NCI-H524 treated with DMSO at 0.1 percent for 48 hours (cell line): ENCODE measurements at regions not wholly inside any gene's neighbourhood (a gene's known extent, or its start where the extent isn't known, plus 50 kb on each side); places are given as distances from the start of the nearest gene placed in this dataset.
A peak's percentile ranks its signal among the peaks of the same experiment; 100 is the strongest.
"Not testable (repeated sequence)": the region's sequence is repeated elsewhere in the genome, so short reads cannot be mapped to it uniquely, and the experiment has no call there.

Experiments
- DNase-seq: peaks from one replicate; lab custom pipeline; 2025; lab: John Stamatoyannopoulos, UW

DNA sequence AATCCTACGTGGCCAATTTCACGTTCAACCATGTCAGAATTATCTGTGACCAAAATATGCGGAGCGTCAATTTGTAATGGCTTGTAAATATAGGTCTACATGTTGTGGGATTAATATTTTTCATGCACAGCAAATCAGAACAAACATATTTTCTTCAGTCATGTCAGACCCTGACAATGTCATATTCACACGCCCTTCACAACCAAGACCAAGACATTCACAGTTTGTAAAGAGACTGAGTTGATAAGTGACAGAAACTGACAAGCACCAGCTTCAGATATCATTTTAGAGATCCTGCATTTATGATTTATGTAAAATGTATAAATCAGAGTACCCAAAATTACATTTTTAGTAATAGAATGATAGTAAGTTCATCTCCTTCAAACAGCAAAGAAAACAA lies 57.3 kb upstream of the NOVA1 start:
- no peak for DNase-seq

DNA sequence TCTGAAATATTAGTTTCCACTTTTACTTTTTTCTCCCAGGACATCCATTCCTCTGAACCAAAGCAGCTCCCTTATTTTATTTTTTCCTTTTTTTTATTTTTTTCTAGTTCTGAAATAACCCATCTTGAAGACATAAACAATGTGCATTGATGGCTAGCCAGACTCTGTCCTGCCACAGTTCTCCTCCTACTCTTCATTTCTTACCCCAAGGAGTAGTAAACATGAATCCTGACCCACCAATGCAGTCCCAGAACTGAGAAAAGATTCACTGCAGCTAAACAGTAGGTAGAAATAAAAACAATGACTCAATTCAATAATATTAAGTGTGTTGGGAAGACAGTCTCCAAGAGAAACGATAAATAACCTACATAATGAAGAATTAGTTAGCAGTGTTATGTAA lies 65.7 kb upstream of the NOVA1 start:
- no peak for DNase-seq

DNA sequence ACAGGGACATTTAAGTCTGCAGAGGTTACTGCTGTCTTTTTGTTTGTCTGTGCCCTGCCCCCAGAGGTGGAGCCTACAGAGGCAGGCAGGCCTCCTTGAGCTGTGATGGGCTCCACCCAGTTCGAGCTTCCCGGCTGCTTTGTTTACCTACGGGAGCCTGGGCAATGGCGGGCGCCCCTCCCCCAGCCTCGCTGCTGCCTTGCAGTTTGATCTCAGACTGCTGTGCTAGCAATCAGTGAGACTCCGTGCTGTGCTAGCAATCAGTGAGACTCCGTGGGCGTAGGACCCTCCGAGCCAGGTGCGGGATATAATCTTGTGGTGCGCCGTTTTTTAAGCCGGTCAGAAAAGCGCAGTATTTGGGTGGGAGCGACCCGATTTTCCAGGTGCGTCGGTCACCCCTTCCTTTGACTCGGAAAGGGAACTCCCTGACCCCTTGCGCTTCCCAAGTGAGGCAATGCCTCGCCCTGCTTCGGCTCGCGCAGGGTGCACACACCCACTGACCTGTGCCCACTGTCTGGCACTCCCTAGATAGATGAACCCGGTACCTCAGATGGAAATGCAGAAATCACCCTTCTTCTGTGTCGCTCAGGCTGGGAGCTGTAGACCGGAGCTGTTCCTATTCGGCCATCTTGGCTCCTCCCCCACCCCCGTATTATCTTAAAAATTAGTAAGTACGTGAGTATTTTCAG lies 81.0 kb upstream of the NOVA1 start:
- DNase-seq: not testable (repeated sequence)

DNA sequence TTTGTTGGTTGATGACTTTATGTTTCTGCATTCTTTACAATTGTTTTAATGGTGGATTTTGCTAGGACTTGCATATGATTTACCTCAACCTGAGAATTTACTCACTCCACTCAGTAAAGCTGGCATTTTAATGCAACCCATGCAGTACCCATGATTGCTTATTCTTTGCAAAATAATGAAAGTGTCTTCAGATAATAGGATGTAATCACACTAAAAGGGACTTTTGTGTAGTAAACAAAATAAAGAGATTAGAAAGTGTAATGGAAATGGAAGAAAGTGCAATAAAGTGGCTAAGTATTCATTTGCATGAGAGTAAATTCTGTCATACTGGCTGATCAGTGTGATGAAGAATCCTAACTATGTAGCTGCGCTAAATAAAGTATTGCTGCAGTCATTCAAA lies 87.6 kb upstream of the NOVA1 start:
- DNase-seq: no peak

DNA sequence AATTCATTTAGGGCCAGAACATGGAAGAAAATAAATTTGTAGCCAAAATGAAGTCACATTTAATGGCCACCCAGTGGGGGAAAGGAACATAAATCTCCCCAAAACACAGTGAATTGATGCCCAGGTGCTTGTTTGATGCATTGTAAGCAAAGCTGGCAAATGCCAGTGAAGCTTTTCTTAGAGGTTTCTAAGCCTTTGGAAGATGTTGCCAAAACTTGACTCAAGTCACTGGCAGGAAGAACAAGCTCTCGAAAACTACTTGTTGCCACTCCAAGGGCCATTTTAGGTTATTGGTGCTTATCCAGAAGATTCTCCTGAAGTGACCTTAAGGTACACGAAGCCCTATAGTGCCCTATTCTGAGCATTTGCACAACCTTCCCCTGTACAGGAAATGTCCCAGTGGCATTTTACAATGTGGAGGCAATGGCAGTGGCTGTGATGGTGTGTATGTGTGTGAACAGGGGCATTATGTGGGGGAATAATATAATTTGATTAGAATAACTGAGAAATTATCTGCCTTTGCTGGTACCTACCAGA lies 89.5 kb upstream of the NOVA1 start:
- DNase-seq: no peak

DNA sequence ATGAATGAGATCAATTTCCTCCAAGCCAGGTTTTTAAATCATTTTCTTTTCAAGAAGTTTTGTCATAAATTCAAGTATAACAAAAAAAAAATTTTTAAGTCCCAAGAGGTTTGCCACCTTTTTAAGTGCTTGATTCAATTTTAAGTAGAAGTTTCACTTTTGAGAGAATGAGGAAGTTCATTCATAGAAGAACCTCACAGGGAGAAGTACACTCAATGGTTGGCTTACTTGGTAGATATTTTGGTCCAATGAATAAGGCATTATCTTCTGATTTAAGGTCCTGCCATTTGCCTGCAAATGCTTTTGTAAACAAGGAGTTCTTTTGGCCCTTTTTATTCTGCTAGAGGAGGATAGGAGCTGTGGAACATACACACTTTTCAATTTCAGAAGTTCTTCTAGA lies 96.7 kb upstream of the NOVA1 start:
- no peak for DNase-seq

DNA sequence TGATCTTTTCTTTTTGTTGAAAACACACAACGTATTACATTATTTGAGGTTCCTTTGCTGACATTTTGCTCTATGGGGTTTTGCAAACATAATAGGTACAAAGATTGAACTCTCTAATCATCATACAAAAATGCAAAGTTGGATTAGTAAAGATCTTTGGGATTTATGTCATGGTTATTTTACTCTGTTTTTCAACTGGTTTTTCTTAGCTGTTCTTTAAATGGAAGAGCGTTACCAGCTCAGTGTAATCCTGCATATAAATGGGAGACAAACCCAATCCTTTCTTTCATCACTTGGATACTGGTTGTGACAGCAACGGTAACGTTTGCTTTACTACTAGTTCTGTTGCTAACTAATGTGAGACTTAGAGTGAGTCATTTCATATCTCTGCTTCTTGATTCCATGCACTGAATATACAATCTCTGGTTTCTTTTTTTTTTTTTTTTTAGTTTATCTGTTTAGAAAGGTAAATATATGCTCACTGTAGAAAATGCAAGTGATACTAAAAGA lies 104.9 kb upstream of the NOVA1 start:
- no peak for DNase-seq

DNA sequence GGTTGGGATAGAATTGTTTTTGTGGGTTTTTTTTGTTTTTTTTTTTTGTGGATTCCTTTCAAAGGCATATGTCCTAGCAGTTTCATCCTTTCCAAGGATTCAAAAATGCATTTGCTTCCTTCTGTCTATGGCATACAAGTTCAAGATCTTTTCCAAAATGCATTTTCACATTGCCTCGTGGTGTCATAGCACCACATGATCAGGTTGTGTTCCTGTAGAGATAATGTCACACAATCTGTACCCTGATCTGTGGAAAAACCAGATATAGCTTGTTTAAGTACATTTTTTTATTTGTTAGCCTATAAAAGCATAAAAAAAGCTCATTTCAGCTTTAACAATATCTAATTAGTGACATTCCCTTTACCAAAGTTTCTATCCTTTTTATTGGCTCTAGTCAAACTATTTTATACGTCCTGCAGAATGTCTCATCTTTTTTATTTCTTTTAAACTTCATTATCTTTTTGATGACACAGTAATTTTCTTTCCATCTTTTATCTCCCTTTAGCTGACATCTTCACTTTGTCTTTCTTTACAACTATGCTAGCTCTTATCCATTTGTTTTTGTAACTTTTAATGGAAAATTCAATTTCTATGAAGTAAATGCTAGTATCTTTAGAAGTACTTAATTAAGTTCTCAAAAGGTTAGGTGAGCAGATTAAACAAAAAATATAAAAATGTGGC lies 106.0 kb upstream of the NOVA1 start:
- DNase-seq: no peak

DNA sequence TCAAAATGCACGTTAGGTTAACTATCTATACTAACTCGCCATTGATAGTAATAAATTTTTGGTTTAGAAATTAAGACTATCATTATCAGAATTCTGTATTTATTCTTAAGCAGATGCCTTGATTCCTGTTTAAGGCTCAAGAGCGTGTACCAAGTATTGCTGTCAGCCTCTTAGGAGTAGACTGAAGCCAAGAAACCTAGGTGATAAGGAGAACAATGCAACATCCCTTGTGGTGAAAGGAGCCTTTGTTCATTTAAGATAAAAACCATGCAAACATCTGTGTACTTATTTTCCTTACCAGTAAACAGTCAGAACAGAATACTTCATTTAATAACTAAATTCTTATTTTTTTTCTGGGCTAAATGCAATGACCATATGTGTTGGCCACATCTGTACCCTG lies 109.4 kb upstream of the NOVA1 start:
- DNase-seq: no peak

DNA sequence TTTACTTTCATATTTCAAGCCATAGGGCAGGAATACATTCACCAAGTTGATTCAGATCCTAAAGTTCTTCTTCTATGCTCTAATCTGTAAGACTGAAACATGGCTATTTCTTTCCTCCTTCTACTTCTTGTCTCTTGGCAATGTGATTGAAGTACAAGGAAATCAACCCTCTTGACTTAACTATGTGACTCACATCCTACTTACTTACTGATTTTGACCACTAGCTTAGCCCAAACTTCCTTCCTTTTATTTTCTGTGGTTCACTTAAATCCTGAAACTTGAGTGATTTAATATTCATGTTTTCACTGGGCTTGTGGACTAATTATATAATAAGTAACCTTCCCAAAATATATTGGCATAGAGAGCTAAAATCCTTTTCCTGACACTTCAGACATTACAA lies 111.2 kb upstream of the NOVA1 start:
- no peak for DNase-seq

DNA sequence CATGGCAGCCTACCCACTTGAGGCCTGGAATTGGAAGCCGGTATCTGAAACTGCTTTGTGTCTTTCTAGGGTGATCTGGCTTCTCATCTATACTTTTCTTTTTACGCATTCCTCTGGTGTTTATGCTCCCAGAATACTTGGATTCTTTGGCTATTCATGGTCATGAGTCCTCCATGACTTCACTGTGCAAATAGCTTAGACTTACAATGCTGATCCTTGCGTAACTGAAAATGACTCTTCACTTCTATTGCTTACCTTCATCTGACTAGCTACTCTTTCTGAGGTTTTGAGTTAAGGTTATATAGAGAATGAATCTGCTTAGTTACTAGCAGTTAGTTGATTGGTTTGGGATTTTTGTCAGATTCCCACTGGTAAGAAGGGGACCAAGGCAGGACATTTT lies 121.7 kb upstream of the NOVA1 start:
- DNase-seq: no peak

DNA sequence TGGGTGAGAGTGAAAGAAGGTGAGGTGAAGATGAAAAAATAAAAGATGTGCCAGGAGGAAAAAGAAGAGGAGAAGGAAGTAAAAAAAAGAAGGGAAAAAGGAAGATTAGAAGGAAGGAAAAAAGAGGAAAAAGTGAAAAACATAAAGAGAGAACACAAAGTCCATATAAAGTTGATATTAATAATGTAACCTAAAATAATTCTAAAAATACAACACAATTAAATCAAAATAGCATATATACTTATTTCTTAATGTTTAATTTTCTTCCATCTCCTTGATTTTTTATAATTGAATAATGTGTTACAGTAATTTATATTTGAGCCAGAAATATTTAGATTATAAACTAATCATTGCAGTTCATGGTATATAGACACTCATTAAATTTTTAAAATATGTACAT lies 124.4 kb upstream of the NOVA1 start:
- no peak for DNase-seq

DNA sequence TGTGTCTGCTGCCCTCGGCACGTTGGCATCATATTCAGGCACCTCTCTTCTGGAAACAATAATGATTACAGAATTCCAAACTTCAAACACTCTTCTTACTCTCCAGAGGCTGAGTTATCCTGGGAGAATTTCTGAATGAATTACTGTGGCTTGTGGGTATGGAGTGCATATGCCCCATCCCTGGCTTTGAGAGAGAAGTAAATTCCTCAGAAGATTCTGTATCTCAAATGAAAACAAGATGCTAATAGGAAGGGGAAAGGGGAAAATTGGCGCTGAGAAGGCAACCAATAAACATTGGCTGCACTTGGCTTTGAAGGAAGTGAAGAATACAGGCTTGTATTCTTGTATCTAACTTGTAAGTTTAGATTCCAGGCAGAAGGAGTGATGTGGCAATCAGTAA lies 132.0 kb upstream of the NOVA1 start:
- DNase-seq: no peak

DNA sequence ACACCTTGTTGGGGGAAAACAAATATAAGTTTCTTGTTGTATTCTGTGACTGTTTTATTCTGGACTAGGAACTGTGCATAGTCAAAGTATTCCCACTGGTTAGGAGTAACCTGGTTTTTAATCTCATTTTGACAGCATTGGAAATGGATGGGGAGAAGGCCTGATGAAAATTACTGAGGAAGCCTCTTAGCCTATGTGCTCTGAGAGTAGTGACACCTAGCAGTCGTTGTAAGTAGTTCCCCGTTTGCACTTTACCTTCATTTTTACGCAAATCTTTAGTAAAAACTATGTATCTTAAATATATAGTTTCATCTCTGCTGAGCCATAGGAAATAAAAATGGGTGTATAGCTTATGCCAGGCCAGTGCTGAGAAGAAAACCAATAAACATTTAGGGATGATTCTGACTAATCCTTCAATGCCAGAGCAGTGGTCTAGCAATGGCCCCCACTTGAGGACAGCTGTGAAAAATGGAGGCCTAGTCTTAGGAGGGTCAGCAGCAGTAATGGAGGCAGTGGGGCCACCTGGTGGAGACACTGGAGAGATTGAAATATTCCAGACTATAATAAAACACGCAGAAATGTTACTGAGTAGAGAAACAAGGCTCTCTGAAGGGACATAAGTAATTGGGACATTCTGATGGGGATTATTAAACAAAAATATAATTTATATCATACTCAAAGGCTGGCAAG lies 133.2 kb upstream of the NOVA1 start:
- DNase-seq: peak; percentile 54

DNA sequence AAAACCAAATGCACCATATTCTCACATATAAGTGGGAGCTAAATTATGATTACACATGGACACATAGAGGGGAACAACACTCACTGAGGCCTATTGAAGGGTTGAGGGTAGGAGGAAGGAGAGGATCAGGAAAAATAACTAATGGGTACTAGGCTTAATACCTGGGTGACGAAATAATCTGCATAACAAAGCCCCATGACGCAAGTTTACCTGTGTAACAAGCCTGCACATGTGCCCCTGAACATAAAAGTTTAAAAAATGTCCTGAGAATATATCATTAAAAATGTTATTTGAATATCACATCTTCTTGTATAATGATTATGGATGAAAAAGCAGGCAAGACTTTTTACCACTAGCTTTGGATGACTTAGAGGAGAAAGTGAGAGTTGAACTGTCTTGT lies 138.0 kb upstream of the NOVA1 start:
- no peak for DNase-seq

DNA sequence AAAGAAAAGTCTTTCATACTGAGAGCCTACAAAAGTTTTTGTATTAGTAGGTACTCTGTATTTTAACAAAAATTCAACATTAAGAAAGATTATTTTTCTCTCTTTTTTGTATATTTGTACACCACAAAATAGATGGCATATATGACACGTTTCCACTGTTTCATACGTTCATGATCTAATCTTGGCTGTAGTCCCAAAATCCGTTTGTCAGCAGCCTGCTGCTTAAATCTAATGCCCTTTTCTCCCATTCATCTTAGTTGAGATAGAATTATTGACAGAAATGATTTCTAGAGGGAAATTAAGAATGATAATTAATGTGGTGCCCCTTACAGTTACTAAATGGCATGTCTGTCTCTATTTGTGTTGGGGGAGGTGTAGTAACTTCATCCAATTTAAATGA lies 140.7 kb upstream of the NOVA1 start:
- no peak for DNase-seq

DNA sequence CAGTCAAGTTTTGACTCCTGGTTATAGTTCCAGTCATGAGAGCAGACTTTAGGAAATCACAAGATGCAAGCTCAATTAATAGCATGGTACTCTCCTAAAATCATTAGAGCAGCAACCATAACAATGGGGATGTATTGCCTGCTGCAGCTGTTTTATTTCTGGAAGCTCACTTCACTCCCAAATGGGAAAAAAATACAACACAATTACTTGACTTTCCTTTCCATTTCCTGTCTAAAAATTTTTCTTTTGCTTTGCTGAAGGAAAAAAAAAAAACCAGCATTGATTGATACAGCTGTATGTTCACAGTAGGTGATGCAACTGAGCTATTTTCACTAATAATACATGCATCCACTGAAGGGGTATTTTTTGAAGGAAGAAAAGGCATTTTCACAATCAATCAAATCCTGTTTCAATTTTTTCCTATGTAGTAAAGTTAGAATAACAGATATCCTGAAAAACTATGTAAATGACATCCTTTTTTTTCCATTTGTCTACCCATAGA lies 143.9 kb upstream of the NOVA1 start:
- DNase-seq: no peak

DNA sequence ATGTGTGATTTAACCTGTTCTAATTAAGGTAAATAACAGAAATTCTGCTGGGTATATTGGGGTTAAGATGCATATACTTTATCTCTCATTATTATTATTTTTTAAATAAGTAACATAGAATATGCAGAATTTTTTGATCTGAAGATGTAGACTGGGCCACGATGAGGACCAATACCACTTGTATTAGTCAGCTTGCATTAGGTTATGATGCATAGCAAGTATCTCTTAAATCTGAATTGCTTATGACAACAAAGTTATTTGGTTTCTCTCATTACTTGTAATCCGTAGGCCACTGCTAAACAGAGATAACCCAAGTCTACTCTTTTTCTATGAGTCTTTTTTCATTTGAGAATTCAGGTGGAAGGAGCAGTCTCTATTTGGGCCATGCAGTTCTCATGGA lies 145.5 kb upstream of the NOVA1 start:
- no peak for DNase-seq

DNA sequence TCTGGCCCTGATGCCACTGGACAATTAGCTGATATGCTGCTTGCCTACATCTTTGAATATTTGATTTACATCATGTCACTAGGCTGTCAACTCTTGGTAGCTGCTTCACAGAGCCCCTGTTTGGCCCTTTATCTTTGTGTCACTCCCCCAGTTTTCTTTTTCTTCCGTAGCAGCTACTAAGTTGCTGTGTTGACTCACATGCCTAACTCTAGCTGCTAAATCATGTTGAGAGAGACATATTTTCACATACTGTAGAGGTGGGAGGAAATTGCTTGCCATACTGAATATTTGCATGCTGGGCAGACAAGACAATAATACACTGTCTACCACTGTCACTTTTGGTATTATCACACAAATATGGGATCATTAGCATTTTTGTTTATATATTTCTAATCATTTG lies 147.1 kb upstream of the NOVA1 start:
- no peak for DNase-seq

DNA sequence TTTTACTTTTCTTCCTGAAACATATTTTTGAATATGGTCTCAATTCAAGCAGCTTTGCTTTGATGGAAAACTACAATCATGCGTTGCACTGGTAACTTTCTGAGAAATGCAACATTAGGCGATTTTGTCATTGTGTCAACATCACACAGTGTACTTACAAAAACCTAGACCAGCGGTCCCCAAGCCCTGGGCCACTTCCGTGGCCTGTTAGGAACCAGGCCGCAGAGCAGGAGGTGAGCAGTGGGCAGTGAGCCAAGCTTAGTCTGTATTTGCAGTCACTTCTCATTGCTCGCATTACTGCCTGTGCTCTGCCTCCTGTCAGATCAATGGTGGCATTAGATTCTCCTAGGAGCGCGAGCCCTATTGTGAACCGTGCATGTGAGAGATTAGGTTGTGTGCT lies 163.7 kb upstream of the NOVA1 start:
- no peak for DNase-seq

DNA sequence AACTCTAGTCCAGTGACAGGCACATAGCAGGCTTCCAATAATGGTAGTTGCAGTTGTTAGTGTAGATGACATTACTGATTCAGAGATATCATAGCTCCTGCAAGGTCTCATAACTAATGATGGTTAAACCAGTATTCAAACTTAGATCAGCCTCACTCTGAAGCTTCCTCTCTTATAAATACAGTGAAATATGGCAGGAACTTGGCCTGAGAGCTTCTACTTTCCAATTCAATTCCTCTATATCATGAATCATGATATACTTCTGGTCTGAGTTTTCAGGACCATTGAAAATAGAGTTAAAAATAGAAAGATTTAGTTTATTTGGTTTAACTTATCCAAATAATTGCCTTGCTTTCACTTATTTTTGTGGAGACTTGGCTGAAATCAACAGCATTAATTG lies 167.5 kb upstream of the NOVA1 start:
- DNase-seq: no peak

DNA sequence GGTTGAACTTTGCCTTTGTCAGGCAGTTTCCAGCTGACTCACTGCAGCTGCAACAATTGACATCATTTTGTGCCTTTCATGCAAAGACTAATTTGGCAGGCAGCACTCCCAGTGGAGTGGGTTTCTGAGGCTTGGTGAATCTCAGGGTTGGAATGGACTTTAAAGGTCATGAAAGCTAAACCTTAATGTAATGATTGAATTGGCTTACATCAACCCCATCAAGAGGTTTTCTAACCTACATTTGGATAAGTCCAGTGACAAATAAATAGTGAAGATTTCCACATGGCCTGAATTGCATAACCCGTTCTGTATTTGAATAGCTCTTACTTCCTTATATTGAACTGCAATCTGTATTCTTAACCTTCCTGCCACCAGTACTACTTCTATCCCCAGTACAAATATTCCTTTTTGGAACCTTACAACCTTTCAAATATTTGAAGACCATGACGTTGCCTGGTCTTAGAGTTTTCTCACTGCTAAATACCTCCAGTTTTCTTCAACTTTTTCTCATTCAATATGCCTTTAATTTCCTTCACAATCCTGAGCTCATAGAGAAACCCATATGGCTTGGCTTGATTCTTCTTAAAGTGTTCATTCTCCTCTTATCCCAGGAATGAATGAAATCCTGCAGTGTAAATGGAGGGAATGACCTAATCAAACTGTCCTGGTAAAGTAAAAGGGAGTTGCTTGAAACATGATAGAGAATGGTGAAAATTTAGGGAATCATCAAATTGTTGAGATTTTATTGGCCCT lies 168.1 kb upstream of the NOVA1 start:
- no peak for DNase-seq
